ENCODE measurements at regions not wholly inside any gene's neighbourhood (a gene's known extent, or its start where the extent isn't known, plus 50 kb on each side); places are given as distances from the start of the nearest gene placed in this dataset.
"Not testable (repeated sequence)": the region's sequence is repeated elsewhere in the genome, so short reads cannot be mapped to it uniquely, and the experiment has no call there.

GRCh38 chr11:134999590-134999989, 587.5 kb upstream of the B3GAT1 start:
- Histone ChIP-seq H3K27ac (ENCODE audit: low read length) (no peak overlapping the region), H3K4me3 (ENCODE audit: low read length in 2 of 2) (no peak overlapping the region), H3K9ac (ENCODE audit: low read length in 2 of 2) (no peak overlapping the region), H3K9me3 (ENCODE audit: control insufficient read depth in 2 of 2, low read length in 2 of 2) (no peaks in the 10 kb centered on the region), H3K4me1 (ENCODE audit: control insufficient read depth, insufficient read depth, low read length) (no peaks in the 10 kb centered on the region), H3K27me3 (ENCODE audit: control insufficient read depth in 1 of 2, insufficient read depth in 2 of 2, low read length in 2 of 2) (peaks cover 7 to 8% of the 10 kb centered on the region in 2 donors), H3K36me3 (ENCODE audit: control insufficient read depth in 2 of 2, insufficient read depth in 2 of 2, low read length in 2 of 2) (no peaks in the 10 kb centered on the region)

GRCh38 chr11:134997652-134998320, 585.7 kb upstream of the B3GAT1 start:
- H3K27me3 ChIP-seq (ENCODE audit: control insufficient read depth in 1 of 2, insufficient read depth in 2 of 2, low read length in 2 of 2): peaks cover 0 to 4% of the 10 kb centered on the region in 2 donors
- H3K4me3 ChIP-seq (ENCODE audit: low read length in 2 of 2): no peak overlapping the region
- no peak overlapping the region for H3K27ac ChIP-seq (ENCODE audit: low read length)
- H3K4me1 ChIP-seq (ENCODE audit: control insufficient read depth, insufficient read depth, low read length): no peaks in the 10 kb centered on the region
- no peak overlapping the region for H3K9ac ChIP-seq (ENCODE audit: low read length in 2 of 2)
- H3K36me3 ChIP-seq (ENCODE audit: control insufficient read depth in 2 of 2, insufficient read depth in 2 of 2, low read length in 2 of 2): no peaks in the 10 kb centered on the region
- H3K9me3 ChIP-seq (ENCODE audit: control insufficient read depth in 2 of 2, low read length in 2 of 2): no peaks in the 10 kb centered on the region

- H3K27ac ChIP-seq (ENCODE audit: low read length): no peak overlapping the region
- H3K36me3 ChIP-seq (ENCODE audit: control insufficient read depth in 2 of 2, insufficient read depth in 2 of 2, low read length in 2 of 2): no peaks in the 10 kb centered on the region
- no peaks in the 10 kb centered on the region for H3K4me1 ChIP-seq (ENCODE audit: control insufficient read depth, insufficient read depth, low read length)
- peaks cover 0 to 4% of the 10 kb centered on the region in 2 donors for H3K27me3 ChIP-seq (ENCODE audit: control insufficient read depth in 1 of 2, insufficient read depth in 2 of 2, low read length in 2 of 2)
- no peaks in the 10 kb centered on the region for H3K9me3 ChIP-seq (ENCODE audit: control insufficient read depth in 2 of 2, low read length in 2 of 2)
- no peak overlapping the region for H3K9ac ChIP-seq (ENCODE audit: low read length in 2 of 2)
- no peak overlapping the region for H3K4me3 ChIP-seq (ENCODE audit: low read length in 2 of 2)
These were observed 583.7 kb upstream of the B3GAT1 start for GRCh38 chr11:134995741-134996140.

- H3K27me3 ChIP-seq (ENCODE audit: control insufficient read depth in 1 of 2, insufficient read depth in 2 of 2, low read length in 2 of 2): peaks cover 0 to 4% of the 10 kb centered on the region in 2 donors
- H3K9me3 ChIP-seq (ENCODE audit: control insufficient read depth in 2 of 2, low read length in 2 of 2): no peaks in the 10 kb centered on the region
- H3K4me1 ChIP-seq (ENCODE audit: control insufficient read depth, insufficient read depth, low read length): no peaks in the 10 kb centered on the region
- no peaks in the 10 kb centered on the region for H3K36me3 ChIP-seq (ENCODE audit: control insufficient read depth in 2 of 2, insufficient read depth in 2 of 2, low read length in 2 of 2)
- no peak overlapping the region for H3K4me3 ChIP-seq (ENCODE audit: low read length in 2 of 2)
- H3K9ac ChIP-seq (ENCODE audit: low read length in 2 of 2): no peak overlapping the region
- H3K27ac ChIP-seq (ENCODE audit: low read length): no peak overlapping the region
These were observed 582.4 kb upstream of the B3GAT1 start for GRCh38 chr11:134994431-134994830.

- no peak overlapping the region for H3K4me3 ChIP-seq (ENCODE audit: low read length in 2 of 2)
- H3K36me3 ChIP-seq (ENCODE audit: control insufficient read depth in 2 of 2, insufficient read depth in 2 of 2, low read length in 2 of 2): no peaks in the 10 kb centered on the region
- peaks cover 0 to 4% of the 10 kb centered on the region in 2 donors for H3K27me3 ChIP-seq (ENCODE audit: control insufficient read depth in 1 of 2, insufficient read depth in 2 of 2, low read length in 2 of 2)
- no peak overlapping the region for H3K27ac ChIP-seq (ENCODE audit: low read length)
- H3K9ac ChIP-seq (ENCODE audit: low read length in 2 of 2): no peak overlapping the region
- H3K9me3 ChIP-seq (ENCODE audit: control insufficient read depth in 2 of 2, low read length in 2 of 2): no peaks in the 10 kb centered on the region
- H3K4me1 ChIP-seq (ENCODE audit: control insufficient read depth, insufficient read depth, low read length): no peaks in the 10 kb centered on the region
These were observed 581.7 kb upstream of the B3GAT1 start for GRCh38 chr11:134993691-134994243.

- Histone ChIP-seq H3K9me3 (ENCODE audit: control insufficient read depth in 2 of 2, low read length in 2 of 2) (no peaks in the 10 kb centered on the region), H3K4me1 (ENCODE audit: control insufficient read depth, insufficient read depth, low read length) (no peaks in the 10 kb centered on the region), H3K36me3 (ENCODE audit: control insufficient read depth in 2 of 2, insufficient read depth in 2 of 2, low read length in 2 of 2) (no peaks in the 10 kb centered on the region), H3K27ac (ENCODE audit: low read length) (no peak overlapping the region), H3K27me3 (ENCODE audit: control insufficient read depth in 1 of 2, insufficient read depth in 2 of 2, low read length in 2 of 2) (peaks cover 0 to 4% of the 10 kb centered on the region in 2 donors), H3K9ac (ENCODE audit: low read length in 2 of 2) (no peak overlapping the region), H3K4me3 (ENCODE audit: low read length in 2 of 2) (no peak overlapping the region)
These were observed 580.9 kb upstream of the B3GAT1 start for GRCh38 chr11:134992981-134993380.

GRCh38 chr11:134988495-134988894, 576.5 kb upstream of the B3GAT1 start:
- H3K4me3 ChIP-seq (ENCODE audit: low read length in 2 of 2): no peak overlapping the region
- H3K4me1 ChIP-seq (ENCODE audit: control insufficient read depth, insufficient read depth, low read length): no peaks in the 10 kb centered on the region
- H3K9ac ChIP-seq (ENCODE audit: low read length in 2 of 2): no peak overlapping the region
- H3K36me3 ChIP-seq (ENCODE audit: control insufficient read depth in 2 of 2, insufficient read depth in 2 of 2, low read length in 2 of 2): no peaks in the 10 kb centered on the region
- H3K9me3 ChIP-seq (ENCODE audit: control insufficient read depth in 2 of 2, low read length in 2 of 2): no peaks in the 10 kb centered on the region
- peaks cover 2 to 5% of the 10 kb centered on the region in 2 donors for H3K27me3 ChIP-seq (ENCODE audit: control insufficient read depth in 1 of 2, insufficient read depth in 2 of 2, low read length in 2 of 2)
- no peak overlapping the region for H3K27ac ChIP-seq (ENCODE audit: low read length)

GRCh38 chr11:134987822-134988221, 575.8 kb upstream of the B3GAT1 start:
- Histone ChIP-seq H3K9me3 (ENCODE audit: control insufficient read depth in 2 of 2, low read length in 2 of 2) (no peaks in the 10 kb centered on the region), H3K27ac (ENCODE audit: low read length) (no peak overlapping the region), H3K9ac (ENCODE audit: low read length in 2 of 2) (no peak overlapping the region), H3K4me3 (ENCODE audit: low read length in 2 of 2) (no peak overlapping the region), H3K4me1 (ENCODE audit: control insufficient read depth, insufficient read depth, low read length) (no peaks in the 10 kb centered on the region), H3K27me3 (ENCODE audit: control insufficient read depth in 1 of 2, insufficient read depth in 2 of 2, low read length in 2 of 2) (peaks cover 2 to 5% of the 10 kb centered on the region in 2 donors), H3K36me3 (ENCODE audit: control insufficient read depth in 2 of 2, insufficient read depth in 2 of 2, low read length in 2 of 2) (no peaks in the 10 kb centered on the region)

GRCh38 chr11:134987223-134987768, 575.3 kb upstream of the B3GAT1 start:
- Histone ChIP-seq H3K4me1 (ENCODE audit: control insufficient read depth, insufficient read depth, low read length) (no peaks in the 10 kb centered on the region), H3K4me3 (ENCODE audit: low read length in 2 of 2) (no peak overlapping the region), H3K9ac (ENCODE audit: low read length in 2 of 2) (no peak overlapping the region), H3K36me3 (ENCODE audit: control insufficient read depth in 2 of 2, insufficient read depth in 2 of 2, low read length in 2 of 2) (no peaks in the 10 kb centered on the region), H3K27me3 (ENCODE audit: control insufficient read depth in 1 of 2, insufficient read depth in 2 of 2, low read length in 2 of 2) (peaks cover 3 to 5% of the 10 kb centered on the region in 2 donors), H3K27ac (ENCODE audit: low read length) (no peak overlapping the region), H3K9me3 (ENCODE audit: control insufficient read depth in 2 of 2, low read length in 2 of 2) (no peaks in the 10 kb centered on the region)

GRCh38 chr11:134984421-134984820, 572.4 kb upstream of the B3GAT1 start:
- peaks cover 5% of the 10 kb centered on the region in 2 donors for H3K27me3 ChIP-seq (ENCODE audit: control insufficient read depth in 1 of 2, insufficient read depth in 2 of 2, low read length in 2 of 2)
- no peak overlapping the region for H3K27ac ChIP-seq (ENCODE audit: low read length)
- H3K4me3 ChIP-seq (ENCODE audit: low read length in 2 of 2): no peak overlapping the region
- H3K9ac ChIP-seq (ENCODE audit: low read length in 2 of 2): no peak overlapping the region
- H3K36me3 ChIP-seq (ENCODE audit: control insufficient read depth in 2 of 2, insufficient read depth in 2 of 2, low read length in 2 of 2): no peaks in the 10 kb centered on the region
- no peaks in the 10 kb centered on the region for H3K4me1 ChIP-seq (ENCODE audit: control insufficient read depth, insufficient read depth, low read length)
- no peaks in the 10 kb centered on the region for H3K9me3 ChIP-seq (ENCODE audit: control insufficient read depth in 2 of 2, low read length in 2 of 2)

- not testable (repeated sequence) for H3K9ac ChIP-seq (ENCODE audit: low read length in 2 of 2); H3K27ac ChIP-seq (ENCODE audit: low read length); H3K4me1 ChIP-seq (ENCODE audit: control insufficient read depth, insufficient read depth, low read length); H3K4me3 ChIP-seq (ENCODE audit: low read length in 2 of 2); H3K27me3 ChIP-seq (ENCODE audit: control insufficient read depth in 1 of 2, insufficient read depth in 2 of 2, low read length in 2 of 2); H3K9me3 ChIP-seq (ENCODE audit: control insufficient read depth in 2 of 2, low read length in 2 of 2); H3K36me3 ChIP-seq (ENCODE audit: control insufficient read depth in 2 of 2, insufficient read depth in 2 of 2, low read length in 2 of 2)
These were observed 570.4 kb upstream of the B3GAT1 start for GRCh38 chr11:134982432-134982831.

All from stomach smooth muscle (tissue), 2 donors.